IMR-90 (cell line): ENCODE measurements at regions not wholly inside any gene's neighbourhood (a gene's known extent, or its start where the extent isn't known, plus 50 kb on each side); places are given as distances from the start of the nearest gene placed in this dataset.

Experiments used
- ATAC-seq: fragments of 200-7000 bp; cut with Tn5 transposase; 2 replicates; pipeline ENCODE4 v1.9.1; 2020; ENCODE audit warnings: low read depth, mild to moderate bottlenecking, moderate library complexity
- BruUV-seq: library from RNA; stranded (reverse); fragments of 400-500 nt; replicated peaks from 2 replicates; lab custom pipeline; 2021; lab: Mats Ljungman, UMichigan
- CTCF ChIA-PET: fragments of 300-600 bp; formaldehyde crosslinking; extraction: SDS; loops from one replicate; lab custom pipeline; 2021; ENCODE audit warnings: antibody characterized with exemption; lab: Yijun Ruan, JAX
- POLR2A ChIA-PET: fragments of 300-600 bp; sonication (Branson Sonifier 250); formaldehyde crosslinking; loops from one replicate; lab custom pipeline; 2022; ENCODE audit warnings: antibody characterized with exemption; ENCODE audit not compliant: unreplicated experiment; lab: Charles Lee
- DNase-seq: peaks from one replicate; pipeline ENCODE4 v3.0.0; 2013
- H2AFZ ChIP-seq: replicated peaks from 2 replicates; pipeline ENCODE3; 2013; ENCODE audit warnings: low read length, mild to moderate bottlenecking; ENCODE audit not compliant: poor library complexity
- H2AK5ac ChIP-seq: 2 replicates; pipeline ENCODE4 v1.6.1; 2013; ENCODE audit warnings: low read depth, low read length, inconsistent platforms
- H2AK9ac ChIP-seq: replicated peaks from 2 replicates; pipeline ENCODE3; 2013; ENCODE audit warnings: mild to moderate bottlenecking, low read depth, low read length, moderate library complexity; ENCODE audit not compliant: poor library complexity
- H2BK120ac ChIP-seq: 2 replicates; pipeline ENCODE4 v1.6.1; 2013; ENCODE audit warnings: low read depth, low read length, inconsistent platforms
- H2BK15ac ChIP-seq: 3 replicates; pipeline ENCODE4 v1.6.1; 2013; ENCODE audit warnings: low read depth, low read length, inconsistent platforms
- H2BK20ac ChIP-seq: 2 replicates; pipeline ENCODE4 v1.6.1; 2013; ENCODE audit warnings: low read depth, mild to moderate bottlenecking, inconsistent platforms, low read length, moderate library complexity
- H2BK5ac ChIP-seq: 2 replicates; pipeline ENCODE4 v1.6.1; 2013; ENCODE audit warnings: mild to moderate bottlenecking, low read depth, low read length, inconsistent platforms; ENCODE audit not compliant: poor library complexity, severe bottlenecking
- H3K14ac ChIP-seq: replicated peaks from 2 replicates; pipeline ENCODE4 v1.6.1; 2013; ENCODE audit warnings: low read depth, low read length, inconsistent platforms
- H3K18ac ChIP-seq: 2 replicates; pipeline ENCODE4 v1.6.1; 2013; ENCODE audit warnings: low read depth, low read length, control low read depth
- H3K23ac ChIP-seq: 2 replicates; pipeline ENCODE4 v1.6.1; 2013; ENCODE audit warnings: low read depth, low read length, inconsistent platforms
- H3K27ac ChIP-seq: 2 replicates; pipeline ENCODE4 v1.5.1; 2013; ENCODE audit warnings: mild to moderate bottlenecking, control low read depth, low read length; ENCODE audit not compliant: insufficient read depth
- H3K27me3 ChIP-seq: 2 replicates; pipeline ENCODE4 v1.6.1; 2013; ENCODE audit warnings: low read length; ENCODE audit not compliant: control insufficient read depth, insufficient read depth
- H3K36me3 ChIP-seq: 2 replicates; pipeline ENCODE4 v1.6.1; 2013; ENCODE audit warnings: low read length, mixed read lengths; ENCODE audit not compliant: control insufficient read depth, insufficient read depth
- H3K4ac ChIP-seq: 2 replicates; pipeline ENCODE4 v1.6.1; 2013; ENCODE audit warnings: low read depth, low read length, inconsistent platforms
- H3K4me1 ChIP-seq: 2 replicates; pipeline ENCODE4 v1.6.1; 2013; ENCODE audit warnings: low read length, mixed read lengths; ENCODE audit not compliant: control insufficient read depth, insufficient read depth
- H3K4me2 ChIP-seq: 2 replicates; pipeline ENCODE4 v1.6.1; 2013; ENCODE audit warnings: low read depth, mild to moderate bottlenecking, control low read depth, low read length, moderate library complexity
- H3K4me3 ChIP-seq: 2 replicates; pipeline ENCODE4 v1.5.1; 2013; ENCODE audit warnings: low read depth, mild to moderate bottlenecking, control low read depth, low read length, moderate library complexity; ENCODE audit not compliant: insufficient read depth
- H3K56ac ChIP-seq: 2 replicates; pipeline ENCODE4 v1.6.1; 2013; ENCODE audit warnings: low read length, inconsistent platforms; ENCODE audit not compliant: insufficient read depth; ENCODE audit errors: extremely low read depth
- H3K79me1 ChIP-seq, 2 experiments: 2 replicates each; pipeline ENCODE4 v1.6.1; 2013; ENCODE audit warnings: low read length in 2 of 2, inconsistent platforms in 1 of 2, low read depth in 1 of 2
- H3K9ac ChIP-seq: 2 replicates; pipeline ENCODE4 v1.6.1; 2013; ENCODE audit warnings: low read depth, low read length, control low read depth
- H3K9me1 ChIP-seq: 2 replicates; pipeline ENCODE4 v1.6.1; 2013; ENCODE audit warnings: low read length, inconsistent platforms; ENCODE audit not compliant: insufficient read depth
- H3K9me3 ChIP-seq: 2 replicates; pipeline ENCODE4 v1.6.1; 2013; ENCODE audit warnings: low read length; ENCODE audit not compliant: control insufficient read depth, insufficient read depth
- H4K20me1 ChIP-seq: 2 replicates; pipeline ENCODE4 v1.6.1; 2013; ENCODE audit warnings: low read length, inconsistent platforms; ENCODE audit not compliant: insufficient read depth
- H4K5ac ChIP-seq: 2 replicates; pipeline ENCODE4 v1.6.1; 2013; ENCODE audit warnings: mild to moderate bottlenecking, low read depth, low read length, control low read depth
- H4K8ac ChIP-seq, 2 experiments: 2 replicates each; pipeline ENCODE4 v1.6.1; 2013; ENCODE audit warnings: low read depth in 2 of 2, low read length in 2 of 2, control low read depth in 1 of 2, inconsistent platforms in 1 of 2
- H4K91ac ChIP-seq: 2 replicates; pipeline ENCODE4 v1.6.1; 2013; ENCODE audit warnings: low read depth, low read length, inconsistent platforms; ENCODE audit not compliant: insufficient read depth
- MAFK ChIP-seq: IDR thresholded peaks from 2 replicates; pipeline ENCODE4 v1.6.1; 2012; ENCODE audit warnings: low read depth, low read length, improper control_type of control experiment
- MAZ ChIP-seq: IDR thresholded peaks from 2 replicates; pipeline ENCODE4 v1.6.1; 2012; ENCODE audit warnings: low read depth, mild to moderate bottlenecking, low read length, improper control_type of control experiment, moderate library complexity, borderline replicate concordance
- RAD21 ChIP-seq: IDR thresholded peaks from 2 replicates; pipeline ENCODE4 v1.6.1; 2012; ENCODE audit warnings: low read length, improper control_type of control experiment
- RCOR1 ChIP-seq: IDR thresholded peaks from 2 replicates; pipeline ENCODE4 v1.6.1; 2012; ENCODE audit warnings: mild to moderate bottlenecking, low read length, improper control_type of control experiment; ENCODE audit not compliant: insufficient replicate concordance
- SMC3 ChIP-seq: fragments of 150-350 bp; IDR thresholded peaks from 2 replicates; pipeline ENCODE4 v1.6.1; 2016; ENCODE audit warnings: low read depth, mild to moderate bottlenecking, antibody characterized with exemption, low read length, moderate library complexity
- WGBS, 2 experiments: methylation state at CpG; one replicate each; pipeline versions ENCODE4 v1.1.5 to v1.1.7; 2013; ENCODE audit warnings: missing lambda C conversion rate in 2 of 2; ENCODE audit not compliant: insufficient read length in 1 of 2; ENCODE audit errors: extremely low coverage in 2 of 2; 5-methylcytosine and 5-hydroxymethylcytosine counted together
- dilution Hi-C: fragments of 300-500 bp; cut with HindIII; formaldehyde crosslinking; loops from one replicate; pipeline ENCODE4 v1.14.3; 2018; ENCODE audit warnings: low sequenced_read_pairs; ENCODE audit not compliant: unreplicated experiment
- in situ Hi-C: fragments of 300-500 bp; cut with MboI; formaldehyde crosslinking; loops from 3 replicates; pipeline ENCODE4 v1.14.3; 2019; ENCODE audit warnings: low sequenced_read_pairs, inconsistent platforms, mixed read lengths
- intact Hi-C: fragments of 100-400 bp; cut with micrococcal nuclease; formaldehyde crosslinking; loops from 2 replicates; pipeline ENCODE4 v1.10.0; 2022

DNA sequence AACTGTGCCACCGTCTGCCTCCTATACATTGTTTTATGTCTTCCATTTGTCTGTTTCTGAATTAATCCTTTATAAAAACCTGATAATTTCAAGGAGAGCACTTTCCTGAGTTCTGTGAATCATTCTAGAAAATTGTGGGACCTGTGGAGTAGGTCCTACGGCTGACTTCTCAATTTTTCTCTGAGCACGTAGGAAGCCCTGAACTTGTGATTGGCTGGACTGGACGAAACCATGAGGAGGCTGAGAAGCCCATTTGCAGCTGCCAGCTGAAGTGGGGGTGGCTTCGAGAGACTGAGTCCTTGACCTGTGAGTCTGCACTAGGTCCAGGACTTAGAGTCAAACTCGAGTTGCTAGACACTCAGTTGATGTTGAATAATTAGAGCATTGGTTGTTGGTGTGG is 277.1 kb upstream of the NCAM2 start:
- no peak overlapping the region for H2BK15ac ChIP-seq
- no peak overlapping the region for H3K56ac ChIP-seq
- CTCF ChIA-PET: no interaction called here
- H4K91ac ChIP-seq: no peak overlapping the region
- no peak overlapping the region for H3K4me2 ChIP-seq
- 41% methylated on average over 4 of the region's 6 CpGs; no CpG with 5 or more reads in 1 of the 2 experiments for WGBS, 2 experiments
- intact Hi-C loops: no loop called here
- H3K27me3 ChIP-seq: no peaks in the 10 kb centered on the region
- no peak for ATAC-seq
- no peaks in the 10 kb centered on the region for H3K9me1 ChIP-seq
- H3K14ac ChIP-seq: no peak overlapping the region
- no peak overlapping the region for H3K4me3 ChIP-seq
- POLR2A ChIA-PET: no interaction called here
- no peak overlapping the region for H3K4ac ChIP-seq
- H3K23ac ChIP-seq: no peak overlapping the region
- no peak overlapping the region for H2BK120ac ChIP-seq
- no peaks in the 10 kb centered on the region for H3K36me3 ChIP-seq
- no peaks in the 10 kb centered on the region for H3K4me1 ChIP-seq
- H4K8ac ChIP-seq: no peak overlapping the region
- BruUV-seq: no TSS peak
- H3K18ac ChIP-seq: no peak overlapping the region
- no peak for DNase-seq
- H4K5ac ChIP-seq: no peak overlapping the region
- no peak overlapping the region for H2AK5ac ChIP-seq
- no peak overlapping the region for H3K9ac ChIP-seq
- no peaks in the 10 kb centered on the region for H4K20me1 ChIP-seq
- no peak overlapping the region for H3K27ac ChIP-seq
- peaks cover 2% of the 10 kb centered on the region for H3K9me3 ChIP-seq
- no peaks in the 10 kb centered on the region for H3K79me1 ChIP-seq
- no peak overlapping the region for H2BK5ac ChIP-seq
- TF ChIP-seq MAFK (no peak), SMC3 (no peak), MAZ (no peak), RCOR1 (no peak), RAD21 (no peak)
- no peak overlapping the region for H2AK9ac ChIP-seq
- no peak overlapping the region for H2AFZ ChIP-seq
- dilution Hi-C loops: no loop called here
- no peak overlapping the region for H2BK20ac ChIP-seq
- in situ Hi-C loops: no loop called here
